Lung (tissue), 11 donors: ENCODE measurements at regions not wholly inside any gene's neighbourhood (a gene's known extent, or its start where the extent isn't known, plus 50 kb on each side); places are given as distances from the start of the nearest gene placed in this dataset.

ENCODE experiments used
- ATAC-seq: fragments of 200-7000 bp; cut with Tn5 transposase; one replicate; pipeline ENCODE4 v1.9.1; 2020; ENCODE audit warnings: moderate number of reproducible peaks; ENCODE audit not compliant: insufficient read depth, low FRiP score
- DNase-seq, 3 donors: peaks; one replicate each; pipeline ENCODE4 v3.0.0-alpha.2; 2013 to 2017
- H3K27ac ChIP-seq, 2 donors: one replicate each; pipeline ENCODE4 v1.5.1; 2013; ENCODE audit warnings: mild to moderate bottlenecking in 2 of 2, moderate library complexity in 2 of 2, control low read depth in 1 of 2, inconsistent platforms in 1 of 2, low read depth in 1 of 2, low read length in 1 of 2
- H3K27me3 ChIP-seq, 3 donors: one replicate each; pipeline ENCODE4 v1.5.1; 2013; ENCODE audit warnings: low read length in 2 of 3; ENCODE audit not compliant: control insufficient read depth in 3 of 3, insufficient read depth in 3 of 3
- H3K36me3 ChIP-seq, 4 donors: one replicate each; pipeline ENCODE4 v1.5.1; 2013; ENCODE audit warnings: low read length in 4 of 4, mild to moderate bottlenecking in 1 of 4, moderate library complexity in 1 of 4; ENCODE audit not compliant: control insufficient read depth in 4 of 4, insufficient read depth in 4 of 4
- H3K4me1 ChIP-seq, 5 donors: one replicate each; pipeline ENCODE4 v1.5.1; 2013; ENCODE audit warnings: low read length in 5 of 5, mild to moderate bottlenecking in 2 of 5, moderate library complexity in 1 of 5; ENCODE audit not compliant: control insufficient read depth in 5 of 5, insufficient read depth in 5 of 5
- H3K4me3 ChIP-seq: one replicate; pipeline ENCODE4 v1.5.1; 2013; ENCODE audit warnings: mild to moderate bottlenecking, control low read depth, moderate library complexity
- H3K9ac ChIP-seq, 2 donors: one replicate each; pipeline ENCODE4 v1.5.1; 2013; ENCODE audit warnings: low read length in 2 of 2, control low read depth in 1 of 2; ENCODE audit not compliant: insufficient read depth in 1 of 2
- H3K9me3 ChIP-seq, 4 donors: one replicate each; pipeline ENCODE4 v1.5.1; 2013; ENCODE audit warnings: low read length in 3 of 4, mild to moderate bottlenecking in 1 of 4, moderate library complexity in 1 of 4; ENCODE audit not compliant: control insufficient read depth in 4 of 4, insufficient read depth in 3 of 4
- CTCF ChIP-seq: IDR thresholded peaks from 2 replicates; pipeline ENCODE4 v1.5.1; 2012; ENCODE audit warnings: mild to moderate bottlenecking; ENCODE audit errors: control extremely low read depth, extremely low read depth
- WGBS, 2 donors: extraction: QIAGEN DNeasy Blood & Tissue Kit; methylation state at CpG; one replicate each; pipeline ENCODE4 v1.1.7; 2013; 5-methylcytosine and 5-hydroxymethylcytosine counted together
- donor health status: control.
- donor health status: control.
- donor health status: Bipolar disorder and iron deficiency.
- donor health status: healthy.
- donor health status: DM: yes; HTN: yes; CAD: no.

DNA sequence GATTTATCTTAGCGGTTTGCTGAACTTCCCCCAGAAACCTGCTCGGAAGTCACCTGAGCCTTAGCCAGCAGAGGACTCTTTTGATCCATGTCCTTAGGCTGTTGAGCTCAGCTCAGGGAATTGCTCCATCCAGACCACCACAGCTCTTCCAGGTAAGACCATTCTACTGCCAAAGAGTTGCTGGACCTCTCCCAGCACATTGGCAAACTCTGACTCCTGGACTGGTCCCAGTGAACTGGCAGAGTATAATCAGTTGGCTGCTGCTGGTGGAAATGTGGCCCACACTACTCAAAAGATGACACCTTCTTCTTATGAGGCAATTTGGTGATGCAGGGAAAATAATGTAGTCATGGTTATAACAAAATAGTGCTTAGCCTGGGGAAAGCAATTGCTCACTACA lies 308.8 kb upstream of the FIGN start:
- Histone ChIP-seq H3K36me3 (no peaks in the 10 kb centered on the region), H3K27me3 (no peaks in the 10 kb centered on the region), H3K9me3 (peaks cover 0 to 6% (median 2%) of the 10 kb centered on the region in 4 donors), H3K4me1 (no peaks in the 10 kb centered on the region), H3K9ac (no peak overlapping the region), H3K4me3 (no peak overlapping the region), H3K27ac (no peak overlapping the region)
- no peak for TF ChIP-seq CTCF
- peak in 1 of 3 donors; percentile 4 for DNase-seq
- peak; percentile 27 for ATAC-seq
- 86 to 94% methylated on average over 2 of the region's 2 CpGs for WGBS, 2 donors

GRCh38 chr2:164039270-164039669 lies 303.5 kb upstream of the FIGN start:
- Histone ChIP-seq H3K4me3 (no peak overlapping the region), H3K36me3 (no peaks in the 10 kb centered on the region), H3K9ac (no peak overlapping the region), H3K27me3 (no peaks in the 10 kb centered on the region), H3K27ac (no peak overlapping the region), H3K4me1 (no peaks in the 10 kb centered on the region), H3K9me3 (peaks cover 0 to 6% (median 2%) of the 10 kb centered on the region in 4 donors)
- ATAC-seq (no peak), DNase-seq (no peak)
- TF ChIP-seq CTCF: no peak

DNA sequence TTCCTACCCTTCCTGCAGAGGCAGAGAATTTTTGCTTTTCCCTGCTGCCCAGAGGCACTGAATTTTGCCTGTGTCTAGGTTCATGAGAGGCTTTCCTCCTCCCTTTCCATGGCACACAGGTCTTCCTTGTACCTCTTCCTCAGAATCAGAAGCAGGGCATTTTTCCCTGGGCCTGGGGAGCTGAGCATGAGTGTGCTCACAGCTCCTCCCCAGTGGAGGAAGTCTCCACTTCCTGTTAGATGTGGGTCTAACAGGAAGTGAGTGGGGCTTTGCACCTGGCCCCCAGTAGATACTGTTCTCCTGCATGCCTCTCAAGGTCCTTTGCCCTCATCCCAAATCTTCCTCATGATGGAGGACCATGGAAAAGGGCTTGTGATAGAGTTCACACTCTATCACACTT lies 297.2 kb upstream of the FIGN start:
- H3K36me3 ChIP-seq: no peaks in the 10 kb centered on the region
- DNase-seq: no peak
- no peaks in the 10 kb centered on the region for H3K4me1 ChIP-seq
- H3K27me3 ChIP-seq: no peaks in the 10 kb centered on the region
- no peak for TF ChIP-seq CTCF
- H3K9me3 ChIP-seq: no peaks in the 10 kb centered on the region
- no peak overlapping the region for H3K4me3 ChIP-seq
- no peak for ATAC-seq
- H3K9ac ChIP-seq: no peak overlapping the region
- H3K27ac ChIP-seq: no peak overlapping the region

DNA sequence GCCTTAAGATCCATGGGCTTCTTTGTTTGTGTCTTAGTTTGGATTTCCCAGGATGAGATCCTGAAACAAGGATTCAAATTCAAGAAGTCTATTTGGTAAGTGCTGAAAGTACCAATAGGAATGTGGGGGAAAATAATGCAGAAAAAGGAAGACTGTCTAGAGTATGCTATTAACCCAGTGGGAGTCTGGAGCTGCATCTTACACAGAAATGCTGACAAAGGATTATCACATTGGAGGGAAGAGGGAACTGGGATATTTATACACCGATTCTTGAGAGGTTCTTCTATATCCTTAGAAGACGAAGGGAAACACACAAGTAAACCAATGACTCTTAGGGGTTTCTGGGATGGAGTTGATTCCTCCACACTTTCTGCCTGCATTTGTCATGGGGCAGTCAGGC lies 294.8 kb upstream of the FIGN start:
- no peaks in the 10 kb centered on the region for H3K36me3 ChIP-seq
- TF ChIP-seq CTCF: no peak
- no peaks in the 10 kb centered on the region for H3K4me1 ChIP-seq
- H3K27ac ChIP-seq: no peak overlapping the region
- WGBS, 2 donors: 90 to 93% methylated on average over 2 of the region's 2 CpGs
- H3K27me3 ChIP-seq: no peaks in the 10 kb centered on the region
- no peaks in the 10 kb centered on the region for H3K9me3 ChIP-seq
- H3K9ac ChIP-seq: no peak overlapping the region
- ATAC-seq (no peak), DNase-seq (no peak)
- no peak overlapping the region for H3K4me3 ChIP-seq
